Esophagus (tissue), 2 donors: ENCODE measurements at regions not wholly inside any gene's neighbourhood (a gene's known extent, or its start where the extent isn't known, plus 50 kb on each side); places are given as distances from the start of the nearest gene placed in this dataset.

Experiments used
- H3K27ac ChIP-seq, 2 donors: one replicate each; pipeline ENCODE4 v1.5.1; 2013; ENCODE audit warnings: low read depth in 2 of 2, mild to moderate bottlenecking in 2 of 2, inconsistent platforms in 1 of 2, low read length in 1 of 2, moderate library complexity in 1 of 2
- H3K27me3 ChIP-seq, 2 donors: one replicate each; pipeline ENCODE4 v1.6.1; 2013; ENCODE audit warnings: low read length in 2 of 2, control low read depth in 1 of 2, mild to moderate bottlenecking in 1 of 2; ENCODE audit not compliant: insufficient read depth in 2 of 2, control insufficient read depth in 1 of 2
- H3K36me3 ChIP-seq, 2 donors: one replicate each; pipeline ENCODE4 v1.6.1; 2013; ENCODE audit warnings: low read length in 1 of 2; ENCODE audit not compliant: control insufficient read depth in 2 of 2, insufficient read depth in 2 of 2
- H3K4me1 ChIP-seq, 2 donors: one replicate each; pipeline ENCODE4 v1.6.1; 2013; ENCODE audit warnings: low read length in 1 of 2; ENCODE audit not compliant: control insufficient read depth in 2 of 2, insufficient read depth in 2 of 2
- H3K4me3 ChIP-seq, 2 donors: one replicate each; pipeline ENCODE4 v1.5.1; 2013; ENCODE audit warnings: low read length in 2 of 2, mild to moderate bottlenecking in 2 of 2, low read depth in 1 of 2, moderate library complexity in 1 of 2
- H3K9me3 ChIP-seq, 2 donors: one replicate each; pipeline ENCODE4 v1.6.1; 2013; ENCODE audit warnings: mild to moderate bottlenecking in 2 of 2, low read depth in 1 of 2, low read length in 1 of 2, moderate library complexity in 1 of 2; ENCODE audit not compliant: control insufficient read depth in 2 of 2, insufficient read depth in 1 of 2
- WGBS, 2 donors: extraction: QIAGEN DNeasy Blood & Tissue Kit; methylation state at CpG; one replicate each; pipeline ENCODE4 v1.1.7; 2013; 5-methylcytosine and 5-hydroxymethylcytosine counted together
- donor health status: healthy with polysubstance abuse.
- donor health status: Bipolar disorder and iron deficiency.

- Histone ChIP-seq H3K4me1 (no peaks in the 10 kb centered on the region), H3K27me3 (no peaks in the 10 kb centered on the region), H3K9me3 (no peaks in the 10 kb centered on the region), H3K4me3 (no peak overlapping the region), H3K36me3 (no peaks in the 10 kb centered on the region), H3K27ac (no peak overlapping the region)
- 69 to 88% methylated on average over 8 of the region's 8 CpGs for WGBS, 2 donors
Observed at GRCh38 chr16:86401126-86401525, 109.2 kb upstream of the FOXF1 start.

- no peaks in the 10 kb centered on the region for H3K27me3 ChIP-seq
- WGBS, 2 donors = 66 to 73% methylated on average over 7 of the region's 7 CpGs
- peaks cover 0 to 2% of the 10 kb centered on the region in 2 donors for H3K9me3 ChIP-seq
- H3K4me1 ChIP-seq = no peaks in the 10 kb centered on the region
- H3K36me3 ChIP-seq = no peaks in the 10 kb centered on the region
- no peak overlapping the region for H3K27ac ChIP-seq
- no peak overlapping the region for H3K4me3 ChIP-seq
Observed at GRCh38 chr16:86403085-86403484, 107.2 kb upstream of the FOXF1 start.

- no peak overlapping the region for H3K27ac ChIP-seq
- no peaks in the 10 kb centered on the region for H3K27me3 ChIP-seq
- H3K4me1 ChIP-seq = no peaks in the 10 kb centered on the region
- no peaks in the 10 kb centered on the region for H3K36me3 ChIP-seq
- peaks cover 0 to 2% of the 10 kb centered on the region in 2 donors for H3K9me3 ChIP-seq
- H3K4me3 ChIP-seq = no peak overlapping the region
- WGBS, 2 donors = 66 to 73% methylated on average over 8 of the region's 8 CpGs
Observed at GRCh38 chr16:86403541-86404163, 106.7 kb upstream of the FOXF1 start.

- WGBS, 2 donors = 62 to 68% methylated on average over 12 of the region's 12 CpGs
Observed at GRCh38 chr16:86404678-86405077, 105.6 kb upstream of the FOXF1 start.

GRCh38 chr16:86405319-86405718 is 105.0 kb upstream of the FOXF1 start:
- H3K27me3 ChIP-seq = no peaks in the 10 kb centered on the region
- H3K36me3 ChIP-seq = no peaks in the 10 kb centered on the region
- WGBS, 2 donors = 55 to 58% methylated on average over 12 of the region's 12 CpGs
- H3K27ac ChIP-seq = no peak overlapping the region
- H3K4me3 ChIP-seq = no peak overlapping the region
- H3K4me1 ChIP-seq = no peaks in the 10 kb centered on the region
- peaks cover 0 to 2% of the 10 kb centered on the region in 2 donors for H3K9me3 ChIP-seq

More at GRCh38 chr16:86404678-86405077, 105.6 kb upstream of the FOXF1 start:
- no peaks in the 10 kb centered on the region for H3K27me3 ChIP-seq
- H3K36me3 ChIP-seq = no peaks in the 10 kb centered on the region
- peaks cover 0 to 2% of the 10 kb centered on the region in 2 donors for H3K9me3 ChIP-seq
- no peak overlapping the region for H3K27ac ChIP-seq
- H3K4me1 ChIP-seq = no peaks in the 10 kb centered on the region
- no peak overlapping the region for H3K4me3 ChIP-seq

GRCh38 chr16:86406056-86406455 is 104.3 kb upstream of the FOXF1 start:
- Histone ChIP-seq H3K4me1 (no peaks in the 10 kb centered on the region), H3K27ac (no peak overlapping the region), H3K27me3 (no peaks in the 10 kb centered on the region), H3K9me3 (peaks cover 0 to 2% of the 10 kb centered on the region in 2 donors), H3K36me3 (no peaks in the 10 kb centered on the region), H3K4me3 (no peak overlapping the region)
- WGBS, 2 donors = 64 to 70% methylated on average over 10 of the region's 10 CpGs

GRCh38 chr16:86408685-86409084 is 101.6 kb upstream of the FOXF1 start:
- peaks cover 0 to 6% of the 10 kb centered on the region in 2 donors for H3K9me3 ChIP-seq
- H3K4me3 ChIP-seq = no peak overlapping the region
- no peak overlapping the region for H3K27ac ChIP-seq
- H3K27me3 ChIP-seq = no peaks in the 10 kb centered on the region
- no peaks in the 10 kb centered on the region for H3K36me3 ChIP-seq
- 63 to 64% methylated on average over 4 of the region's 4 CpGs for WGBS, 2 donors
- no peaks in the 10 kb centered on the region for H3K4me1 ChIP-seq

GRCh38 chr16:86410081-86410480 is 100.2 kb upstream of the FOXF1 start:
- Histone ChIP-seq H3K27ac (no peak overlapping the region), H3K36me3 (no peaks in the 10 kb centered on the region), H3K27me3 (no peaks in the 10 kb centered on the region), H3K9me3 (peaks cover 0 to 6% of the 10 kb centered on the region in 2 donors), H3K4me3 (no peak overlapping the region), H3K4me1 (no peaks in the 10 kb centered on the region)
- WGBS, 2 donors = 55 to 58% methylated on average over 2 of the region's 2 CpGs

GRCh38 chr16:86410529-86410928 is 99.8 kb upstream of the FOXF1 start:
- Histone ChIP-seq H3K27me3 (no peaks in the 10 kb centered on the region), H3K9me3 (peaks cover 0 to 6% of the 10 kb centered on the region in 2 donors), H3K36me3 (no peaks in the 10 kb centered on the region), H3K27ac (no peak overlapping the region), H3K4me1 (no peaks in the 10 kb centered on the region), H3K4me3 (no peak overlapping the region)
- WGBS, 2 donors = 59 to 62% methylated on average over 5 of the region's 5 CpGs

- no peaks in the 10 kb centered on the region for H3K4me1 ChIP-seq
- WGBS, 2 donors = 65 to 70% methylated on average over 7 of the region's 7 CpGs
- H3K36me3 ChIP-seq = no peaks in the 10 kb centered on the region
- H3K4me3 ChIP-seq = no peak overlapping the region
- peaks cover 0 to 6% of the 10 kb centered on the region in 2 donors for H3K9me3 ChIP-seq
- H3K27ac ChIP-seq = no peak overlapping the region
- H3K27me3 ChIP-seq = no peaks in the 10 kb centered on the region
Observed at GRCh38 chr16:86411897-86412296, 98.4 kb upstream of the FOXF1 start.
